GM21515 (cell line): ENCODE measurements at regions not wholly inside any gene's neighbourhood (a gene's known extent, or its start where the extent isn't known, plus 50 kb on each side); places are given as distances from the start of the nearest gene placed in this dataset.

Experiments
- ATAC-seq: cut with Tn5 transposase; IDR thresholded peaks from one replicate; pipeline ENCODE4 v1.9.1; 2021; ENCODE audit not compliant: unreplicated experiment

DNA sequence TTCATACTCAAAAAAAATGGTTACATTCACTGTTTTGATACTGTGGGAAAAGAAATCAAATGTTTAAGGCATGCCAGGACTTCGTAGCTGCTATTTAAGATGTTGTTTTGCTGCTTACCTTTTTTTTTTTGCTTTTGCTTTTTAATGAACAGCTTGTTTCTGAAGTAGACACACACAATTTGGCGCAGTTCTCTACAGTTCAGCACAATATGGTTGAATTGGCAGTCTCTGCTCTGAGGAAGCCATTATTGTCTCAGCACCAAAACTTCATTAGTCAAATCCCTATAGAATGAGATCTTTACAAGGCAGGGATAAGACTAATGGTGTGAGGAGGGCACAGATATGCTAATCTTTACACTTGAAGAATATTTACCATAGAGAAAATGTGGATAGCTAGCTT lies 197.6 kb downstream of the SLITRK5 start:
- no peak for ATAC-seq

DNA sequence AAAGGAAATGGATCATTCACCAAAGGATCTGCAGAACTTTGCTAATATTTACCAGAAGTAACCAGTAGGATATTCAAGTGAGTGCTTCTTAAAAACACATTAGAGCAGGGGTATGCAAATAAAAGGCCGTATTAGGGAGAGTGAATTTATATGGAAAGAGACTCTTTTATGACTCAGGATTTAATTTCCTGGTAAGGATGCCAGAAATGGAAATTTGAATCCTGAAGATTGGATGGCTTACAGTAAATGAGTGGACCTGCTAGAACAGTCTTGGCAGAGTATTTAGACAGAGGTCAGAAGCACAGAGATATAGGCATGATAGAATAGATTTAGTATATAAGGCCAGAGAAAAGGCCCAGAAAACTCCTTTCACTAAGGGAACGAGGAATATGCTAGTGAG lies 201.6 kb downstream of the SLITRK5 start:
- ATAC-seq = no peak

DNA sequence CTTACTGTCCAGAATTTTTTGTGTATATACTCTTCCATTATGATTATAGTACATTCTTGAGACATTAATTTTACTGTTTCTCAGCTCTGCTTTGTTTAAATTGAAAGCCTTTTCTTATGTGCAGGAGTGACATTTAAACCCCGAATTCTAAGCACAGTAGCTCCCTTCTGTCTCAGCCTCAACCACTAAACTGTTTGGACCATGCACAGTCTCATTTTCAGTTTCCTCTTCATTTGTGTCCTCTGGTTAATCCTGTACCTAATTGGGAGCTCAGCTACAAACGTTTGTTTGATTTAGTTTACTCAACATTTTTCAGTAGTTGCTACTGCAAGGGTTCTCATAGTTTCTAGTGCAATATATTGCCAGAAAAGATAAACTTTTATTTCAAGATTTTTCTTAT lies 206.3 kb downstream of the SLITRK5 start:
- ATAC-seq = no peak

DNA sequence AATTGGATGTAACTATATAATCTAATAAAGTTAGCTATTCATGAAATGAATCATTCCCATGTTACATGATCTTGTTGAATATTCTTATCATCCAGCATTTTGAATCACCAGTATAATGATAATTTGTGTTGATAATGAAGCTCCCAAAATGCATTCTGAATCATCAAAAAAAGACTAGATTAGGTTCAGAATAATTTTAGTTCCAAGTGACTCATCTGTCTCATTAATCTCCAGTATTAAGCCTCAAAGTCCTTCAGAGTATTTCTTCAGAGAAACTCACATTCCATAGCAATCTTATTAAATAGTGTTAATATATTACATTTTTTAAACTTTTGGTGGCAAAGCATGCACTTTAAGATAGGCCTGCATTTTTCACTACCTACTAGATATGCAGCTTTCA lies 207.5 kb downstream of the SLITRK5 start:
- no peak for ATAC-seq

DNA sequence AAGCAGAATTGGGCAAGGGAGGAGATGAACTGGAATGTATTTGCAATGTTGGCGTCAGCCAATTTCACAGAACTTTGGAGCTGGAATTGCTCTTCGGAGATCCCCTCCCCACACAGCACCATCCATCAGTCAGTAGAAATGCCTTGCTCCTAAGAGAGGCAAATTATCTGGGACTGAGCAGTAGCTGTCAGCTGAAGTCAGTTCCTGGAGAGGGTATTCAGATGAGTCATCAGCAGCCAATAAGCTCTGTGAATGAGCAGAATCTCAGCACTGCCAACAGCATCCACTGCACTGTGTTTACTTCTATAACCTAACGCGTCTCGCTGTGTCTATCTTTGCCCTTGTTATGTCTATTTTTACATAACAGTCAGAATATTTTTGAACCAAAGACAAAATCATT lies 213.7 kb downstream of the SLITRK5 start:
- ATAC-seq = no peak

DNA sequence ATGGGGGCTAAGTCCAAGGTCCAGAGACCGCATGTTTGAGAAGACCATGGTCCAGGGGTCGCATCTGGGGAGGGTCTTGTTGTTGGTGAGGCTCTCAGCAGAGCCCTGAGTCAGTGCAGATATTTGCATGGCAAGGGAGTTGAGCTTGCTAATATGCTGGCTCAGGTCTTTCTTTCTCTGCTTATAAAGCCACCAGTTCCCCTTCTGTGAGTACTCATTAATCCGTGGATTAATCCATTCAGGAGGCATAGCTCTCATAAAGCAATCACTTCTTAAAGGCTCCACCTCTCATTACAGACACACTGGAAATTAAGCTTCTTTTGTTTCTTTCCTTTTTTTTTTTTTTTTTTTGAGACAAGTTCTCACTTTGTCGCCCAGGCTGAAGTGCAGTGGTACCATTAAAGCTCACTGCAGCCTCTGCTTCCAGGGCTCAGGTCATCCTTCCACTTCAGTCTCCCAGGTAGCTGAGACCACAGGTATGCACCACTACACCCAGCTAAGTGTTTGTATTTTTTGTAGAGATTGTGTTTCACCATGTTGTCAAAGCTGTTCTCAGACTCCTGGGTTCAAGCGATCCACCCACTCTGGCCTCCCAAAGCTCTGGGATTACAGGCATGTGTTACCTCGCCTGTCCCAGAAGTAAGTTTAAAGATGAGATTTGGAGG lies 216.4 kb downstream of the SLITRK5 start:
- no peak for ATAC-seq

DNA sequence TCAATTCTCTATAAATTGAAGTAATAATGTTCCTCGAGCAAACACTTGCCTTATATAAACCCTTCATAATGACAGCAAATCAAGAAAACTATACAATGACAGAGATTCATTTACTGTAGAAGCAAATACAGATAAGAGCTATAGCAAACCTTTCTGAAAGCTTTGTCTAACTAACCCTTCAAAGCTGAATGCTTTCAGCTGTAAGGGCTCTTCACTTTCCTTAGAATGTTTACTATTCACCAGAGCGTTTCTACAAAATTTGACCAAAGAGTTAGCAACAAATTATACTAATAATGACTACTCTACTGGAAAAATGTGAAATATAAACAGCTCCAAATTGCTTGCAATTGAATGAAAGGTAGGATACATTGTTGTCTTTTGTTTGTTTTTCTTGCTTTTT lies 218.1 kb downstream of the SLITRK5 start:
- ATAC-seq = no peak

DNA sequence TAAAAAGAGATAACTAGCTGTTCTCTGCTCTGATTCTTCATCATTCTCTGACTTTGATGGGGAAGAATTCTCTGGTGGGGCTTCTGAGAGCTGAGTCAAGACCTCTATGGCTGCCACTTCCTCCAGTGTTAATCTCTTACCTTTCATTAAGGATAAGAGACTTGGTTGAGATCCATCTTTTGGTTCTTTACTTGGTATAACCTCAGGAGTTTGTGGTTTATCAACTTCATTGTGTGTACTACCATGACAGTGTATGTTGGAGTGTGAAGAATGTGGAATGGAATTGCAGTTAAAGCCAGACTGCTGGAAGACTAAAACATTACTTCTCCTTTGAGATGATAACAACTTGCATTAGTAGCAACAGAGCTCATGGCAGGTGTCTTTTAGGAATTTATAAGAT lies 222.0 kb downstream of the SLITRK5 start:
- no peak for ATAC-seq

DNA sequence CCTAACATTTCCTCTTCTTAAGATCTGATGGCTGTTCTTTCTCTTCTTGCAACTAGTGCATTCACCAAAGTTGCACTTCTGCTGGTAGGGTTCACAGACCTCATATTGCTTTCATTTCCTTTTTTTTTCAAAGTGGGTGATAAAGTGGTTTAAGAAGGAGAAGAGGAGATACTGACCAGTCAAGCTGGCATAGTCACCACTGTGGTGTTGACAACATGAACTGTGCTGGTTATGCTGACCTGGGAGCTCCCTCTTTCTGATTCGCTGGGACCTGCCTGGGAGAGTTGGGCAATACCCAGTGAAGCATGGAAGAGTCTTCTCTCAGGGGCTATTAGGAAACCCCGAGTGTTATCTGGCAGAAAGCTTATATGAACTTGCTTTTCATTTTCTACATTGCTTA lies 222.9 kb downstream of the SLITRK5 start:
- no peak for ATAC-seq

DNA sequence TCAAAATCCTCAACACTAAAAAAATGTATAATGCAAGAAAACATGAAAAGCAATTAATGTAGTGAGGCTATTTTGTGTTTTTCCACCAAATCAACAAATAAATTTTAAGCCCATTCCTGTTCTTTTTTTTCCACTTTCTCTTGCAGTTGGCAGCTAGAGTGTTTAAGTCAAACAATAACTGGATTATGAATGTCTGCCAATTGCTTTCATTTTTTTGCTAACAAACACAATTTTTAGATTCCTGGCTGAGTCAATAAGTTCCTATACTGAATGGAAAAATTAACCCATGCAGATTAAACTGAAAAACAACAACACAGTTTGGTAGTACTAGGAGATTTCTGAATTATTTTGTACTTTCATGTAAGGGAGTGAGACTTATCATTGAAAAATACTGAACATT lies 232.4 kb downstream of the SLITRK5 start:
- no peak for ATAC-seq

DNA sequence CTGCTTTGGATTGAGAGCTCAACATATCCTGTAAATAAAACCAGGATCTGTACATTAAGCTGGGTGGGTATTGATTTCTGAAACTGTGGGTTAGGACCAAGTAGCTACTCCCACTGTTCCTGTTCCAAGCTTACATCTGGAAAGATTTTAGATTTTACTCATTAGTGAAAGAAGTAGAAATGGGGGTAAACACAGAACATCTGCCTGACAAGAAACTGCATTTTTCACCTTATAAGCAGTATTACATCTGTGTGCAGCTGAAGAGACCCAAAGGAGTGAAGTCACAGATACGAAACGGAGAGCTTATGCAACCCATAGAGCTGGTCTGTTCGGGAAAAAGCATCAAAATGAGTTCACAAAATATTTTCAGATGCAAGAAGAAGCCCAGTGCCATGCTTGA lies 235.2 kb downstream of the SLITRK5 start:
- no peak for ATAC-seq

DNA sequence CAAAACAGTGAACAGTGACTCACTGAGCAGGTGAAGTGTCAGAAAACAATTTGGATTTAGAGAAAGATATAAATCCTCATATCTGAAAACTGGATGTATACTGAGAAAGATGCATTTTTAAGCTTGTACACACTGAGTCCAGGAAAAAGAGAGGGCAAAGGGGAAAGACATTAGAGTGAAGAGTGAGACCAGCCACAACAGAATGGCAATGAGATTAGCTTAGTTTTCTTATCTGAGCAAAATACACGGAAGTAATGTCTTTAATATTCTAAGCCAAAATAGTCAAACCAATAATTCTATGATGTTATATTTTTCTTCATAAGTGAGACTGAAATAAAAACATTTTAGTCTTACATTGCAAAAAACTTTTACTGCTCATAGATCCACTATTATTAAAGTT lies 236.0 kb downstream of the SLITRK5 start:
- no peak for ATAC-seq

DNA sequence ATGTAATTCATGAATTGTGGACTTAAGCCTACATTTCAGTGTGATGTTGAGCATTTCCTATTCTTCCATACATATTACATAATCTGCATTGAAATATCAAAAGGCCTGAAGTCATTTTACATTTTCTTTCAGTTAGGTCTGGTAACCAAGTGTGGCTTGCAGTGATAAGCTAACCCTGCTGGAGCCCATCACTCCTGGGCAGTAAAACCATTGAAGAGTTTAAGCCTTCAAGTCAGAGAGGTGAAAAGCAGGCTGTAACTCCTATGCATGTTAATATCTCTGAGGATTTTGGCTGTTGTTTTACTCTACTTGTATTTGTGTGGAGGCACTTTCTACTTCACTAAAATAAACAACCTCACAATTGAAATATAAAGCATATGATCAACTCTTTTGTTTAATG lies 248.8 kb downstream of the SLITRK5 start:
- no peak for ATAC-seq

DNA sequence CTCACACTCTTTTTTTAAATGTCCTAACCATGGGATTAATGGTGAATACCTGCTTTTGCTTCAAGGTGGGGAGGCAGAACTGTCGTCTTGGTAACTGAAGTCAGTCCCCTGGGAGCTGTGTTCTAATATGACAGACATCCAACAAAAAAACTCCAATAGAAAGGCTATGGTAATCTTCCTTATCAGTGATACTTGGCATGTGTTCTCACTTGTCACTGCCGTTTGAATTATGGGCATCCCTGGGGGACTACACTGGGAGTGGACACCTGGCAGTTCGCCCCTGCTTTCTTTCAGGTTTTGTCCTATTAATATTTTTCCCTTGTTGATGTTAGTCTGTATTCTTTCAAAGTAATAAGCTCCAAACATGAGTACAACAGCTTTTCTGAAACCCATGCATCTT lies 252.6 kb downstream of the SLITRK5 start:
- ATAC-seq = no peak

DNA sequence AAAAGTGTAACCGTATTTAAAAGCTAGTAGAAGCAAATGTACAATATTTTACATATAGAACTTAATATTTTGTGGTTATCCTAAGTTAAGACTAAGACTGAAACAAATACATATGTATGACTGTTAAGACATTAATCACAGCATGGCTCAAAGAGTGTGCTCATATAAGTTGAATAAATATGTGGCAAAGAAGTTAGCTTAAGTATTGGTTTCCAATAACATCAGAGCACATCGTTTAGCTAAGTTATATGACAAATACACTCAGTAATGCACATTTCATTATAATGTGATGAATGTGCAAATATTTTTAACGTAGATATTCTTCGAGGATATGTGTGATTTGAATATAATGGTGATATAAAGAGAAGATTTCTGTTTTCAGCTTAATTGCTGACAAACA lies 253.8 kb downstream of the SLITRK5 start:
- ATAC-seq = no peak

DNA sequence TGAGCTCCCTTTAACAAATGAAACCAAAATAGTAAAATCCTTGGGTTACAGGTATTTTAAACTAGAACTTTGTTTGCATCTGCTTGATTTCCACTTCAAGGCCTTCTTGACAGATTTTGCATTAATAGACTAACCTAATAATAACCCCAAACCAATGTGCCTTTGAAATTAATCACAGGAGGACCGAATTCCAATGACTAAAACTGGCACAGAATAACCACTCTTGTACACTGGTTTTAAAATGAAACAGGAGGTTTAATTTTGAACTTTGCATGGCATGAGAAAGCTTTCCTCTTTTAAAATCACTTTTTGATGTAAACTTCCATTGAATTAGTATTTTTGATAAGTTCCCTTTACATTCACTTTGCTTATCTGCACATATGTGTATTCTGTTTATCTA lies 269.6 kb downstream of the SLITRK5 start:
- ATAC-seq = no peak

DNA sequence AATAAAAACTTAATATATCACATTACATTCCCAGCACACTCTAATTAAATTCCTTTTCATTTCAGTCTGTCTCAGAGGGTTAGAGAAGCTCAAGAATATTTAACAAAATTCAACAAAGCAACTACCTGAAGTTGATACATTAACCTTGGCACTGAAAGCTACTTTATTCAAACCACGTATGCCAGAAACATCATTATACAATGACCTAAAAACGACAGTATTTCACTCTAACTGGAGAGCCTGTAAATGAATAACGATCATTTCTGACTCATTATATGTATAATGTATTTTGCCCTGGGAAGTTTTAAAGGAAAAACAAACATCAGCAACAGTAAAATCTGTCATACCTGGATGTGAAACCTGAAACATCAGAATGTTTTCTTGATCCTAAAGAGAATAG lies 270.1 kb downstream of the SLITRK5 start:
- no peak for ATAC-seq

DNA sequence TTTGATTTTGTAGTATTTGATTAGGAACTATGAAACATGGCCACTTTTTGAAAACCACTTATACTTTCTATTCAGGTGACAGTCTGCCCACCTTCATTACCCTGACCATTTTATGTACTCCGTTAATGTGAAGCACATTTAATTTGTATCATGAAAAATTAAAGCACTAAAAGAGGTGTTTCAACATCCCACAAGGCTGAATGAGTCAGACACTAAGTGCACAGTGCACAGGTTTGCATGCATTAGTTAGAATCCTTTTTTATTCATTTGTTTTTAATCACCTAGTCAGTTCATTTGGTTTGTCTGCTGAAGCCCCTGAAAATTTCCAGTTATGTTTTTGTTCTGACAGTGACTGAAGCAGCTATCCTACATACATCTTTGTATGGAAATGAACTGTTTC lies 271.0 kb downstream of the SLITRK5 start:
- no peak for ATAC-seq

DNA sequence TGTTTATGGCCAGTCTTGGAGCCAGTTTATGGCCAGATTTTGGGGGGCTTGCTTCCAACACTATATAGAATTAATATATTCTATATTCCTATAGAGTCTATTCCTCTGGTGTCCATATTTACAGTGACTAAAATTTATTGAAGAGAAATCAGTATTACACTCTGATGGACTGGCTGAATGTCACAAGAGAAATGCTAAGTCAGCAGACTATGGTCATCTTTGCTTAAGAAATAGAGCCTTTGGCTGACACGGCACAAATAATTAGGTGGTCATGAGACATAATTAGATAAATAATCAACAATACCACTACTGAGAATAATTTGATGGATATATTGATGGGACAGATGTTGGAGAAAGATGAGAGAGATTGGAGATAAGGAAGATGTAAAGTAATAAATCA lies 272.9 kb downstream of the SLITRK5 start:
- no peak for ATAC-seq

DNA sequence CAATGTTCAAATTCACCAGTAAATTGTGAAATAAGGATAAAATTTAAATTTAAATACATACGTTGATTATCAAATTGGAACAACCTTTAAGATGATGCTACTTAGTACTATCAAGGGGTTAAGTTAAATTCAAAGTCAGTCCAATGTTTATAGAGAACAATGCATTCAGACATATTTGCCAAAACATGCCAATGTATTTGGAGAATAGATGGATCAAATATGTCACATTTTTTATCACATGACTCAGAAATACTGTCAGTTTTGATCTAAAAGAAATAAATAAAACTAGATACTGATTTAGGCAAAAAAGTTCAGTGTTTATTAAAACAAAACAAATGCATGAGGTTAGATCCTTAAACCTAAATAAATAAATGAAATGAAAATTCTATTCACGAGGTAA lies 281.2 kb downstream of the SLITRK5 start:
- no peak for ATAC-seq

DNA sequence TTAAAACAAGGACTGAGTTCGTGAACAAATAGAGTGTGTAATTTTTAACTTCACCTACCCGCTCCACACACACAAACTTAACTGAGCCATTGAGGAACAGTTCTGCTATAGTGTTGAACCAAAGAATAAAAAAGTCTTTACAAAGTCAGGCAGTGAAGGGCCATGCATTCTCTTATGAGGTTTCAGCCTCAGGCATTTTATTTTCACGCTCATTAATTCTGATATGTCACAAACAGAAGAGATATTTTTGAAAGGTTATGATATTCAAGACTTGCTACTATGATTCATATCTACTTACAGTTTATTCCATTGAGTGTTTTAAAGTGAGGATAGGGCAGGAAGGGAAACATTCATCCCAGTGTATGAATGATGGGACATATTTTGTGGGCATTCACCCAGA lies 282.2 kb downstream of the SLITRK5 start:
- no peak for ATAC-seq

DNA sequence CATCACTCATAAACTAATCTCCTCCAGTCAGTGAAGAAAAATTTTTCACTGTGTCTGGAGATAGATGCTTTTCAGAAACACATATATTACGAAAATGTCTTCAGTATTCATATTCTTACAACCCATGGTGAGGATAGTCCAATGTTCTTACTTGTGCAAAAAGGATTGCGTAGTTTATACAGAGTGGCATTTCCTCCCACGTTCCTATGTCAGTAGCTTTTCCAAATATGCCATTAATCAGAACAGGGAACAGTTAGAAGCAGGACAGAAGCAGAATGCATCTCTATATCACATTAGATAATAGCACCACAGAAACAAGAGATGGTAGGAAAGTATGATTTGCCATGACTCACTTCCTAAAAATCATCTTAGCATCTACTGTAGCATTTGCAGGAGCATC lies 282.9 kb downstream of the SLITRK5 start:
- no peak for ATAC-seq

DNA sequence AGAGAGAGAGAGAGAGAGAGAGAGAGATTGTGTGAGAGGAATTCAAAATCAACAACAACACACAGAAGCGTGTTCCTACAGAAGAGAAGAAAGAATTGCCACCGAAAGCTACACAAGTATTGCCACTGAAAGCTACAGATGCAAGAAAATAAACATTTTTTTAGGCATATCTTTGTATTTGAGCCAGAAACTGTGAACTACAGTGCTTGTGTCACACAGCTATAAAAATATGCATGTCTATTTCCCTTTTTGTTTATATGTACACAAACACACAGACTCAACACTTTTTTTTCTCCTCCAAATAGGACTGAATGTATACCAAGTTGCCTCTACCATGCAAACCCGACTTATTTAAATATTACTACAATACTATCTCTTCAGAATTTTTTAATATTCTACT lies 290.4 kb downstream of the SLITRK5 start:
- no peak for ATAC-seq

DNA sequence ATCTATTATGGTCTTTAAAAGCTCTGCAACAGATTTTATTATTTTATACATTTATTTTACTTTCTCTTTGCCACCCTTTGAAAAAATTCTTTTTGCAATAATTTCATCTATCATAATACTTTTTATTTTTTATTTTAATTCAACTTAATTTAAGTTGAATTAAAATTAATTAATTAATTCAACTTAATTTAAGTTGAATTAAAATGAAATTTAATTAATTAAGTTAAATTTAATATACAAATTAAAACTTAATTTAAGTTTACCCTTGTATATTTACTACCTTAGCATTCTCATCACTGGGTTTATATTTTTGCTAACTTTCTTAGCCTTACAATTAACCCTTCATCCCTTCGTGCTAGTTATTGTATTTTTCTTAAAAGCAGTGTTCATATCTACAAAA lies 301.4 kb downstream of the SLITRK5 start:
- ATAC-seq = no peak
